Upper lobe of left lung (tissue), 6 donors: ENCODE measurements at regions not wholly inside any gene's neighbourhood (a gene's known extent, or its start where the extent isn't known, plus 50 kb on each side); places are given as distances from the start of the nearest gene placed in this dataset.

Experiments
- ATAC-seq, 2 donors: fragments of 200-7000 bp; cut with Tn5 transposase; one replicate each; pipeline ENCODE4 v1.9.1; 2022; ENCODE audit warnings: mild to moderate bottlenecking in 2 of 2, moderate library complexity in 2 of 2; ENCODE audit not compliant: low FRiP score in 2 of 2
- DNase-seq, 2 donors: peaks; one replicate each; pipeline ENCODE4 v3.0.0-alpha.2; 2019 to 2020
- H3K27ac ChIP-seq, 4 donors: fragments of 200-600 bp; sonication (generic); one replicate each; pipeline ENCODE4 v1.5.1; 2016 to 2019
- H3K27me3 ChIP-seq, 4 donors: fragments of 200-600 bp; sonication (generic); one replicate each; pipeline ENCODE4 v1.5.1; 2017 to 2019
- H3K36me3 ChIP-seq, 4 donors: fragments of 200-600 bp; sonication (generic); one replicate each; pipeline ENCODE4 v1.5.1; 2016 to 2019
- H3K4me1 ChIP-seq, 4 donors: fragments of 200-600 bp; sonication (generic); one replicate each; pipeline ENCODE4 v1.5.1; 2018 to 2019
- H3K4me3 ChIP-seq, 4 donors: fragments of 200-600 bp; sonication (generic); one replicate each; pipeline ENCODE4 v1.5.1; 2017 to 2019; ENCODE audit warnings: mild to moderate bottlenecking in 2 of 4, moderate library complexity in 1 of 4
- H3K9me3 ChIP-seq, 4 donors: fragments of 200-600 bp; sonication (generic); one replicate each; pipeline ENCODE4 v1.5.1; 2018 to 2019
- EP300 ChIP-seq, 4 donors: sonication (generic); formaldehyde crosslinking; IDR thresholded peaks; one replicate each; pipeline ENCODE4 v1.5.1; 2017; ENCODE audit warnings: antibody characterized with exemption in 4 of 4, control low read depth in 2 of 4
- POLR2A ChIP-seq, 4 donors: fragments of 450-650 bp; IDR thresholded peaks; one replicate each; pipeline ENCODE4 v1.5.1; 2016 to 2017; ENCODE audit warnings: antibody characterized with exemption in 4 of 4, mild to moderate bottlenecking in 2 of 4
- POLR2AphosphoS5 ChIP-seq, 2 donors: sonication (generic); formaldehyde crosslinking; IDR thresholded peaks; one replicate each; pipeline ENCODE4 v1.5.1; 2017; ENCODE audit warnings: antibody characterized with exemption in 2 of 2
- WGBS, 2 donors: methylation state at CpG; one replicate each; pipeline ENCODE4 v1.1.5; 2017 to 2018; 5-methylcytosine and 5-hydroxymethylcytosine counted together
- TF ChIP-seq, protein P1 (sequence below), 6 experiments: fragments of 450-650 bp in 4 of 6; fragments of 200-600 bp in 2 of 6; sonication (generic) in 2 of 6; IDR thresholded peaks; one replicate each; pipeline ENCODE4 v1.5.1; 2016 to 2019; ENCODE audit warnings: antibody characterized with exemption in 6 of 6
- donor health status: DM: no; HTN: no; CAD: no; lungs with moderate emphysema.
- donor health status: DM: no; HTN: yes; CAD: no; lungs with severe emphysema.

- DNase-seq (no peak), ATAC-seq (no peak)
Measured at GRCh38 chr10:2282202-2282601, 544.9 kb upstream of the ADARB2 start.

DNA sequence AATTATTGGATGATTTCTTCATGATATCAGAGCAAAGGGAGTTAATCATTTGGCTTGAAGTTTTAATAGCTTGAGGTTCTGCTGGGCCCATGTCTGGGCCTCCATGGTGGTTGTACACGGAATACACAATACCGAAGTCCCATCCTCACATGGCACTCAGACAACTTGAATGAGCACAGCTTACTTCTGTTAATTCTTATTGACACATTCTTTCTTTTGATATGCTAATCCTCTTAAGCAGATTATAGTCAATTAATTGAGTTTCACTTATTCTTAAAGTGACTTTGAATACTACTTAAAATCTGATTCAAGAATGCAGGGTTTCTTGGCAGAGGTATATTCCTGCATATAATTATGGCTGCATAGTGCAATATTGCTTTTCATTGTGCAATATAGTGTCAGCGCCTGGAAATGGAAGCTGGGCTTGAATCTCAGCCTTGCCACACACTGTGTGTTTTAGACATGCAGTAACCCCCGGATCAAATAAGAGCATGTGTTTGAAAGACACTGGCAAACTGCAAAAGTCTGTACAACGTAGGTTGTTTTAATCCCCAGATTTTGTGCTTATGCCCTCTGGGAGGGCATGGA lies 543.5 kb upstream of the ADARB2 start:
- no peaks in the 10 kb centered on the region for H3K9me3 ChIP-seq
- DNase-seq: no peak
- no peaks in the 10 kb centered on the region for H3K27me3 ChIP-seq

More at GRCh38 chr10:2282202-2282601, 544.9 kb upstream of the ADARB2 start:
- no peaks in the 10 kb centered on the region for H3K36me3 ChIP-seq
- H3K4me3 ChIP-seq: no peak overlapping the region
- WGBS, 2 donors: 69 to 73% methylated on average over 7 of the region's 7 CpGs
- H3K27ac ChIP-seq: no peak overlapping the region
- H3K27me3 ChIP-seq: no peaks in the 10 kb centered on the region
- H3K4me1 ChIP-seq: no peaks in the 10 kb centered on the region
- TF ChIP-seq, protein P1, sequence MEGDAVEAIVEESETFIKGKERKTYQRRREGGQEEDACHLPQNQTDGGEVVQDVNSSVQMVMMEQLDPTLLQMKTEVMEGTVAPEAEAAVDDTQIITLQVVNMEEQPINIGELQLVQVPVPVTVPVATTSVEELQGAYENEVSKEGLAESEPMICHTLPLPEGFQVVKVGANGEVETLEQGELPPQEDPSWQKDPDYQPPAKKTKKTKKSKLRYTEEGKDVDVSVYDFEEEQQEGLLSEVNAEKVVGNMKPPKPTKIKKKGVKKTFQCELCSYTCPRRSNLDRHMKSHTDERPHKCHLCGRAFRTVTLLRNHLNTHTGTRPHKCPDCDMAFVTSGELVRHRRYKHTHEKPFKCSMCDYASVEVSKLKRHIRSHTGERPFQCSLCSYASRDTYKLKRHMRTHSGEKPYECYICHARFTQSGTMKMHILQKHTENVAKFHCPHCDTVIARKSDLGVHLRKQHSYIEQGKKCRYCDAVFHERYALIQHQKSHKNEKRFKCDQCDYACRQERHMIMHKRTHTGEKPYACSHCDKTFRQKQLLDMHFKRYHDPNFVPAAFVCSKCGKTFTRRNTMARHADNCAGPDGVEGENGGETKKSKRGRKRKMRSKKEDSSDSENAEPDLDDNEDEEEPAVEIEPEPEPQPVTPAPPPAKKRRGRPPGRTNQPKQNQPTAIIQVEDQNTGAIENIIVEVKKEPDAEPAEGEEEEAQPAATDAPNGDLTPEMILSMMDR (IDR thresholded peaks at IDR 0.05): no peak
- no peak for TF ChIP-seq EP300 (IDR thresholded peaks at IDR 0.05)
- TF ChIP-seq POLR2AphosphoS5 (IDR thresholded peaks at IDR 0.05): no peak
- TF ChIP-seq POLR2A (IDR thresholded peaks at IDR 0.05): no peak
- H3K9me3 ChIP-seq: no peaks in the 10 kb centered on the region

GRCh38 chr10:2279711-2280110 lies 542.4 kb upstream of the ADARB2 start:
- ATAC-seq (no peak), DNase-seq (no peak)
- H3K4me3 ChIP-seq: no peak overlapping the region
- H3K27ac ChIP-seq: no peak overlapping the region
- TF ChIP-seq POLR2A (IDR thresholded peaks at IDR 0.05) (no peak), POLR2AphosphoS5 (IDR thresholded peaks at IDR 0.05) (no peak), EP300 (IDR thresholded peaks at IDR 0.05) (no peak)
- TF ChIP-seq, protein P1 (IDR thresholded peaks at IDR 0.05): no peak
- no peaks in the 10 kb centered on the region for H3K27me3 ChIP-seq
- H3K4me1 ChIP-seq: no peaks in the 10 kb centered on the region
- no peaks in the 10 kb centered on the region for H3K36me3 ChIP-seq
- WGBS, 2 donors: 59 to 74% methylated on average over 4 of the region's 4 CpGs
- no peaks in the 10 kb centered on the region for H3K9me3 ChIP-seq

More for the DNA sequence above, 543.5 kb upstream of the ADARB2 start:
- WGBS, 2 donors: 83% methylated on average over 5 of the region's 5 CpGs
- H3K4me1 ChIP-seq: no peaks in the 10 kb centered on the region
- no peak for ATAC-seq
- no peaks in the 10 kb centered on the region for H3K36me3 ChIP-seq
- H3K4me3 ChIP-seq: no peak overlapping the region
- no peak overlapping the region for H3K27ac ChIP-seq
- TF ChIP-seq, protein P1 (IDR thresholded peaks at IDR 0.05): no peak
- TF ChIP-seq POLR2AphosphoS5 (IDR thresholded peaks at IDR 0.05) (no peak), POLR2A (IDR thresholded peaks at IDR 0.05) (no peak), EP300 (IDR thresholded peaks at IDR 0.05) (no peak)

- ATAC-seq: no peak
- H3K4me3 ChIP-seq: no peak overlapping the region
- DNase-seq: no peak
- H3K9me3 ChIP-seq: peaks cover 0 to 4% (median 0%) of the 10 kb centered on the region in 4 donors
- no peaks in the 10 kb centered on the region for H3K4me1 ChIP-seq
- H3K36me3 ChIP-seq: no peaks in the 10 kb centered on the region
- 68 to 69% methylated on average over 11 of the region's 11 CpGs for WGBS, 2 donors
- no peaks in the 10 kb centered on the region for H3K27me3 ChIP-seq
- no peak overlapping the region for H3K27ac ChIP-seq
- TF ChIP-seq, protein P1 (IDR thresholded peaks at IDR 0.05): no peak
- TF ChIP-seq EP300 (IDR thresholded peaks at IDR 0.05) (no peak), POLR2A (IDR thresholded peaks at IDR 0.05) (no peak), POLR2AphosphoS5 (IDR thresholded peaks at IDR 0.05) (no peak)
Measured at GRCh38 chr10:2278363-2278762, 541.0 kb upstream of the ADARB2 start.

DNA sequence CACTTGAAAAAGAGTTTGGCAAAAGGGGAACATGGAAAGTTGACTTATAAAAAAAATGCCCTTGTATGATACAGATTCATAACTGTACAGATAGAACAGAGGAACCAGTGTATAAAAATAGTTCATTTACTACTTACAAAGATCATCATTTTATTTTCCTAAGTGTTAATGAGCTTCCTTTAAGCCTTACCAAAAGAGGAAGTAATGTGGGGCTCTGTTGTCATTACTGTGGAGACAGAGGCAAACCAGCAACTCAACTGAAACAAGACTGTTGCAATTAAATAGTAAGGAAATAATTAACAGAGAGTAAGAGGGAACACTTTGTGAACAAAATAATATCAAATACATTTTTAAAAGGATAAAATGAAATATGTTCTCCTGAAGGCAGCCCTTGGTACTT lies 526.2 kb upstream of the ADARB2 start:
- ATAC-seq: no peak
- H3K4me1 ChIP-seq: no peaks in the 10 kb centered on the region
- no peak overlapping the region for H3K27ac ChIP-seq
- DNase-seq: no peak
- no peaks in the 10 kb centered on the region for H3K27me3 ChIP-seq
- TF ChIP-seq POLR2A (IDR thresholded peaks at IDR 0.05) (no peak), EP300 (IDR thresholded peaks at IDR 0.05) (no peak), POLR2AphosphoS5 (IDR thresholded peaks at IDR 0.05) (no peak)
- TF ChIP-seq, protein P1 (IDR thresholded peaks at IDR 0.05): no peak
- H3K36me3 ChIP-seq: no peaks in the 10 kb centered on the region
- H3K9me3 ChIP-seq: no peaks in the 10 kb centered on the region
- H3K4me3 ChIP-seq: no peak overlapping the region
